Cardiac fibroblast (primary cell): ENCODE measurements at regions not wholly inside any gene's neighbourhood (a gene's known extent, or its start where the extent isn't known, plus 50 kb on each side); places are given as distances from the start of the nearest gene placed in this dataset.

ENCODE experiments used
- DNase-seq, 2 donors: peaks; one replicate each; pipeline versions ENCODE4 v3.0.0 to v3.0.0-alpha.2; 2010; ENCODE audit warnings: low read depth in 2 of 2
- H3K4me3 ChIP-seq, 2 donors: replicated peaks in 1 of 2; 1 replicate in 1 of 2; 2 replicates in 1 of 2; pipeline ENCODE4 v1.5.1; 2011; ENCODE audit warnings: low read depth in 2 of 2, low read length in 2 of 2, mild to moderate bottlenecking in 2 of 2, moderate library complexity in 1 of 2
- CTCF ChIP-seq: IDR thresholded peaks from one replicate; pipeline ENCODE4 v1.5.1; 2011; ENCODE audit warnings: low read depth, mild to moderate bottlenecking, low read length, inconsistent platforms

DNA sequence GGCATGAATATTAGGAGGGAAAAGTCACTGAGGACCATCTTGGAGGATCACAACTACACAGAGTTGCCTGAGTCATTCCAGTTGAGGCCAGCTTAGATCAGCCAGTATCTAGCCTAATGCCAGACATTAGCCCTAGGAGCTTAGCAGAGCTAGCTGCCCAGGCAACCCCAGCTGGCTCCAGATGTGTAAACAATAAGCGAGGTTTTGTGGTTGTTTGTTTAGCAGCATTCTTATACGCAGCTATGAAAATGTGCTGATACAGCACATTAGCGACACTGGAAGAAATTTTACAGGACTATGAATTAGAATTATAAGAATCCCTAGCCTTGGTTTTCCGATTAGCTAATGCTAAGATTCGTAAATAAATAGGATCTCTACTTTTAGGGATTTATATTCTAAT lies 59.3 kb downstream of the BTBD3 start:
- H3K4me3 ChIP-seq, result no peak overlapping the region
- no peak for TF ChIP-seq CTCF
- DNase-seq, result no peak

DNA sequence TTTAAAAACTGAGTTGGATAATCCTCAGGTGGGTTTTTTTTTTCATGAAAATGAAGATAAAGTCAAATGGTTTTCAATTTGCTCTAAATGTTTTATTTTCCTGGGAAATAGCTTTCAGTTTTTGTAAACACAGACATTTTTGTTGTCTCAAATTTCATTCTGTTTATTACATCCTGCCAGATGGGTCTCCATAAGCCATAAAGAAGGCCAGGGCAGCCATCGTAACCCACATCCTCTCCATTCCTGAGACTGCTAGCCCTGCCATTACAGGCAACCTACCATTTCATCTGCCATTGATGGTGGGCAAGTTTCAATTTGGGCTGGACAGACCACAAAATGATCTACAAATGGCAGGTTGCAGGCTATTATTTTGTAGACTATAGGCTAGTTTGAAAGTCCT lies 60.8 kb downstream of the BTBD3 start:
- H3K4me3 ChIP-seq, result no peak overlapping the region
- no peak for DNase-seq
- TF ChIP-seq CTCF, result no peak

DNA sequence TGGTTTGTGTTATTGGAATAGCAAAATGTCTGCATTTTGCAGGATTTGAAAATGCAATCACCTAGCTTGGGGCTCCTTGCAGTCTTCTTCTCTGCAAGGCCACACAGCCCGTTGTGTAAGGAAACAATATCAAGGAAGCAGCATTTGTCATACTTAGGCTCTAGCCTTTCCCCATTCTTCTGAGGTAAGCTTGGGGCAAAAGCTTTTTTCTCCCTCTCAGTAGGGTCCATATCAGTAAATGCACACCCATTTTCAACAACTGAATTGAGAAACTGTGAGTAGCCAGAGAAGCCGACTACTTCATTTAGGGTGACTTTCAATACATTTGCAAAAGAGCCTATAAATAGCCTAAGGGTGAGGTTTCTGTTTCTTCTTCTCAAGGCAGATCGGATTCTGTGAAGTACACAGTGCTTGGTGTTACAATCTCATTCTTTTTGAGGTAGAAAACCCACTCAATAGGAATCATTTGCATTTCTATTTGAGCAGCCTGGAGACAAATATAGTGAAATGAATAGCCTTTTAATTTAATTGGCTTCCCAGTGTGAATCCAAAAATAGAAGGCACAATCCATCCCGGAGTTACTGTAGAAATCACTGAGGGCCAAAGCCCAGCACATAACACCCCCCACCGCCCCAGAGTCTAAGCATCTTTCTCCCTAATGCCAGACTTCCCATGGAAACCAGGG lies 61.8 kb downstream of the BTBD3 start:
- no peak for DNase-seq
- H3K4me3 ChIP-seq, result no peak overlapping the region
- TF ChIP-seq CTCF, result no peak

GRCh38 chr20:11980263-11980662 lies 62.6 kb downstream of the BTBD3 start:
- no peak for TF ChIP-seq CTCF
- no peak for DNase-seq
- no peak overlapping the region for H3K4me3 ChIP-seq

DNA sequence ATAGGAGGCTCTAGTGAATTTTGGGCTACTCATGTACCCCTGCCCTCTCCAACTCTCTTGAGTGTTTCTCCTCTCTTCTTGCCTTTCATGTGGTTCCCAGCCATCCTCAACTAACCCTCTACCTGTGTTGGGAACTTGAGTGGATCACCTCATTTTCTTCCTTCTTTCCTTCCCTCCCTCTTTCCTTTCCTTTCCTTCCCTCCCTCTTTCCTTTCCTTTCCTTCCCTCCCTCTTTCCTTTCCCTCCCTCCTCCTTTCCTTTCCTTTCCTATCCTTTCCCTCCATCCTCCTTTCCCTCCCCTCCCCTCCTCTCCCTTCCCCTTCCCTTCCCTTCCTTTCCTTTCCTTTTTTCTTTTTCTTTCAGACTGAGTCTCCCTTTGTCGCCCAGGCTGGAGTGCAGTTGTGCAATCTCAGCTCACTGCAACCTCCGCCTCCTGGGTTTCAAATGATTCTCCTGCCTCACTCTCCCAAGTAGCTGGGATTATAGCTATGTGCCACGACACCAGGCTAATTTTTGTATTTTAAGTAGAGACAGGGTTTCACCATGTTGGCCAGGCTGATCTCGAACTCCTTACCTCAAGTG lies 63.8 kb downstream of the BTBD3 start:
- no peak for TF ChIP-seq CTCF
- DNase-seq, result no peak
- no peak overlapping the region for H3K4me3 ChIP-seq

GRCh38 chr20:11982289-11982954 lies 64.7 kb downstream of the BTBD3 start:
- H3K4me3 ChIP-seq, result no peak overlapping the region
- DNase-seq, result no peak
- TF ChIP-seq CTCF, result no peak
